ENCODE measurements at regions not wholly inside any gene's neighbourhood (a gene's known extent, or its start where the extent isn't known, plus 50 kb on each side); places are given as distances from the start of the nearest gene placed in this dataset.
A peak's percentile ranks its signal among the peaks of the same experiment; 100 is the strongest.

DNA sequence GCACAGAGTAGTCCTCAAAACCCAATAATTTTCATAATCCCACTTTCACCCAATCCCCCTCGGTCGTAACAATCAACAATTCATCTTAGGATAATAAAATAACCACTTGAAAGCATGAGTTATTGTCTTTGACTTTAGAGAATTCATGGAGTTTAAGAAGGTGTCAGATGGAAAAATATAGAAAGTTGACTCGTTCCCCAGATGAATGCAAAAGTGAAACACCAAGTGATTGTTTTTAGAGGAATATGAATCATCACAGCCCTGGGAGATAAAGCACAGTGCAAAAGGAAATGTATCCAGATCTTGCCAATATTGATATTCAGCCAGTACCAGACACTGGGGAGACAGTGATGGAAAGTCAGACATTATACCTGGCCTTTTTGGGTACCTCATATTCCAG is 860.5 kb downstream of the DHX35 start:
- TF ChIP-seq, protein P1, sequence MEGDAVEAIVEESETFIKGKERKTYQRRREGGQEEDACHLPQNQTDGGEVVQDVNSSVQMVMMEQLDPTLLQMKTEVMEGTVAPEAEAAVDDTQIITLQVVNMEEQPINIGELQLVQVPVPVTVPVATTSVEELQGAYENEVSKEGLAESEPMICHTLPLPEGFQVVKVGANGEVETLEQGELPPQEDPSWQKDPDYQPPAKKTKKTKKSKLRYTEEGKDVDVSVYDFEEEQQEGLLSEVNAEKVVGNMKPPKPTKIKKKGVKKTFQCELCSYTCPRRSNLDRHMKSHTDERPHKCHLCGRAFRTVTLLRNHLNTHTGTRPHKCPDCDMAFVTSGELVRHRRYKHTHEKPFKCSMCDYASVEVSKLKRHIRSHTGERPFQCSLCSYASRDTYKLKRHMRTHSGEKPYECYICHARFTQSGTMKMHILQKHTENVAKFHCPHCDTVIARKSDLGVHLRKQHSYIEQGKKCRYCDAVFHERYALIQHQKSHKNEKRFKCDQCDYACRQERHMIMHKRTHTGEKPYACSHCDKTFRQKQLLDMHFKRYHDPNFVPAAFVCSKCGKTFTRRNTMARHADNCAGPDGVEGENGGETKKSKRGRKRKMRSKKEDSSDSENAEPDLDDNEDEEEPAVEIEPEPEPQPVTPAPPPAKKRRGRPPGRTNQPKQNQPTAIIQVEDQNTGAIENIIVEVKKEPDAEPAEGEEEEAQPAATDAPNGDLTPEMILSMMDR (IDR thresholded peaks at IDR 0.05) = no peak

DNA sequence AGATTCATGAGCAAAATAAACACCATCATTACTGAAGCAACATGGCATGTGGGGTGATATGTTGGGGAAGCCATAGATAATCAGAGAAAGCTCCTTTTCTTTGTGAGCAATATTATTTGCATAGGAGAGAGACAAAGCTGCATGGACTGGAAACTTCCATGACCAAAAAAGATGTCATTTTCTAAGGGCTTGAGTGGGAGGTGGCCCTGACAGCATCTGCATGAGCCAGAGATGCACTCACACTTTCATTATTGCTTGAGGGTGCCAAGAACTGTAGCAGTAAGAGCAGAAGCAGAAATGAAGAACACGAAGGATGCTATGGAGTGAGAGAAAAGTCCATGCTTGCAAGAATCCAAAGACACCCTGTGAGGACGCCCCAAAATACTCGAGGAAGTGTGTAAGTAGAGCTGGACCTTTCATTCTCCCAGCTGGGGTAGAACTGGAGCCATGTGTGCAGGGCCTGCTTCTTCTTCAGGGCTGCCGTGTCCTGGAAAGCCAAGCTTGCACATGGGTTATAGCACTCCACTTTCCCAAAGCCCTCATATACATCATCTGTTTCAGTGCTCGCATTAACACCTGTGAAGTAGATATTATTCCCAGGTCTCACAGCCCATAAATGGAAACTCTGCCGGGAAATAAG is 851.2 kb downstream of the DHX35 start:
- H3K4me1 ChIP-seq (ENCODE audit: low read depth) = no peaks in the 10 kb centered on the region
- TF ChIP-seq, protein P1 (IDR thresholded peaks at IDR 0.05) = no peak
- intact Hi-C loops (cut with DNase I, micrococcal nuclease) = no loop called here

More for the DNA sequence above, 860.5 kb downstream of the DHX35 start:
- intact Hi-C loops (cut with DNase I, micrococcal nuclease) = no loop called here
- no peaks in the 10 kb centered on the region for H3K9me3 ChIP-seq
- H3K36me3 ChIP-seq (ENCODE audit: low read depth) = no peaks in the 10 kb centered on the region
- H3K4me3 ChIP-seq = no peak overlapping the region
- ATAC-seq (no peak), DNase-seq (no peak)
- H3K4me1 ChIP-seq (ENCODE audit: low read depth) = no peaks in the 10 kb centered on the region

DNA sequence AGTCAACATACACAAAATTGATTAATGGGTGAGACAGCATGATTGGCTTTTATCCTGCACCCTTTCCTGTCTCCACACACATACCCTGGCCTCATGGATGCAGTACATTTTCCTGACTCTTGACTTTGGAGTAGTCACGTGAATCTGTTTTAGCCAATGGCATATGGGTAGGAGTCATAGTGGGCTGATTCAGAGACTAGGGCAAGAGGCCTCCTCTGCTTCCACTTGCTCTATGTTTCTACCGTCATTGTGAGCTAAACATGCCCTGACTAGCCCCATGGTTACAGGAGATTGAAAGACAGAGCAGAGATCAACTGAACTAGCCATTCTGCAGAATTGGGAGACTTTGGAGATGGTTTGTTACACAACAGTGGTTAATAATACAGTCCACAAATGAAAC is 850.0 kb downstream of the DHX35 start:
- no peak for ATAC-seq
- DNase-seq = no peak
- TF ChIP-seq, protein P1 (IDR thresholded peaks at IDR 0.05) = no peak
- H3K9me3 ChIP-seq = no peaks in the 10 kb centered on the region
- intact Hi-C loops (cut with DNase I, micrococcal nuclease) = no loop called here
- H3K4me1 ChIP-seq (ENCODE audit: low read depth) = no peaks in the 10 kb centered on the region
- no peaks in the 10 kb centered on the region for H3K36me3 ChIP-seq (ENCODE audit: low read depth)
- H3K4me3 ChIP-seq = no peak overlapping the region

More for the DNA sequence above, 851.2 kb downstream of the DHX35 start:
- DNase-seq (no peak), ATAC-seq (no peak)
- Histone ChIP-seq H3K9me3 (no peaks in the 10 kb centered on the region), H3K36me3 (ENCODE audit: low read depth) (no peaks in the 10 kb centered on the region), H3K4me3 (no peak overlapping the region)

- H3K4me3 ChIP-seq = no peak overlapping the region
- TF ChIP-seq, protein P1 (IDR thresholded peaks at IDR 0.05) = no peak
- no peaks in the 10 kb centered on the region for H3K9me3 ChIP-seq
- no peaks in the 10 kb centered on the region for H3K4me1 ChIP-seq (ENCODE audit: low read depth)
- DNase-seq (no peak), ATAC-seq (no peak)
- intact Hi-C loops (cut with DNase I, micrococcal nuclease) = no loop called here
- no peaks in the 10 kb centered on the region for H3K36me3 ChIP-seq (ENCODE audit: low read depth)
These were observed 848.2 kb downstream of the DHX35 start for GRCh38 chr20:39810309-39810708.

- no peak for DNase-seq
- H3K9me3 ChIP-seq = no peaks in the 10 kb centered on the region
- TF ChIP-seq, protein P1 (IDR thresholded peaks at IDR 0.05) = no peak
- intact Hi-C loops (cut with DNase I, micrococcal nuclease) = no loop called here
- no peaks in the 10 kb centered on the region for H3K4me1 ChIP-seq (ENCODE audit: low read depth)
- no peaks in the 10 kb centered on the region for H3K36me3 ChIP-seq (ENCODE audit: low read depth)
- no peak for ATAC-seq
- H3K4me3 ChIP-seq = no peak overlapping the region
These were observed 846.5 kb downstream of the DHX35 start for GRCh38 chr20:39808613-39809012.

DNA sequence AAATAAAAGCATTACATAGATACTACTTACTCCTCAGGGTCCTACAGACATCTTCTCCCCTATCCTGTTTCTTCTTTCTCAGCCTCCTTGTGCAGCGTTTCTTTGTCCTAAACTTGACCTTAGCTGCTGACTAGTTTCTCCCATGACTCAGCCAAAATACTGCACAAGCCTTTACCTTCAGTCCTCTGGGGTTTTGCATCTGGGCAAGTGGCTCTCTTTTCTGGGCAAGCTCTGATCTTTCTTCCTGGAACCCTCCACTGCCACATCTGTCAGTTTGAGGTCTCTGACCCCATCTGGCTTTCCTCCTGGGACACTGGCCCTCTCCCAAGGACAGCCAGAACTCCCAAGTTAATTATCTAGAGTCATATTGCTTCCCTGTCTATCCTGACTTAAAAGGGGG is 838.4 kb downstream of the DHX35 start:
- ATAC-seq (peak; percentile 12), DNase-seq (peak in 2 of 3 donors; percentile 6 to 20)
- Histone ChIP-seq H3K9me3 (no peaks in the 10 kb centered on the region), H3K4me3 (no peak overlapping the region), H3K4me1 (ENCODE audit: low read depth) (no peaks in the 10 kb centered on the region), H3K36me3 (ENCODE audit: low read depth) (no peaks in the 10 kb centered on the region)
- TF ChIP-seq, protein P1 (IDR thresholded peaks at IDR 0.05) = no peak
- intact Hi-C loops (cut with DNase I, micrococcal nuclease) = no loop called here
